ENCODE measurements at regions not wholly inside any gene's neighbourhood (a gene's known extent, or its start where the extent isn't known, plus 50 kb on each side); places are given as distances from the start of the nearest gene placed in this dataset.

DNA sequence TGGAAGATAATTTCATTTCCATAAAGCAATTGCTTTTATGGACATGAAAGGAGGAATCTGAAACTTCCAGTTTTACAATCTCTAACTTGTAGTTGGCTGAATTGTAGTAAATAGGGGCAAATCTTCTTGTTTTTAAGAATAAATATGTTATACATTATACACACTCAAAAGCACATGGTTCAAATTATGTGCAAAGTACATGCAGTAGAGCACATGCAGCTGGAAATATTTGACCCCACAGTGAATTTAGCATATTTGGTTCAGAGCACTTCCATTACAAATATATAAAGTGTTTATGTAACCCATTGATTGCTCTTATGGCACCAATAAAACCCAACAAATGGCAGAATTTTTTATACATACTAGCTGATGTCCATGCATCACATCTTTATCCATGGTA, 180.5 kb downstream of the IRS2 start:
- no peak overlapping the region for H3K9ac ChIP-seq (ENCODE audit: low read length)
- ChIA-PET POLR2A (no interaction called here), RAD21 (ENCODE audit: low non-redundant PET in 1 of 2, low total read pairs in 2 of 2, uncharacterized antibody in 2 of 2, unreplicated experiment in 2 of 2) (no interaction called here), CTCF (no interaction called here)
- no peak overlapping the region for H3K27ac ChIP-seq (ENCODE audit: low read depth, low read length)
- intact Hi-C loops (cut with micrococcal nuclease) = no loop called here
- H3K79me2 ChIP-seq (ENCODE audit: insufficient read depth, low read length) = no peaks in the 10 kb centered on the region
- no peak overlapping the region for H3K4me2 ChIP-seq (ENCODE audit: low read length)
- DNase-seq (ENCODE audit: low read depth, low spot score) (no peak), ATAC-seq (no peak)
- H4K20me1 ChIP-seq (ENCODE audit: insufficient read depth) = no peaks in the 10 kb centered on the region
- BruUV-seq (replicated peaks) = no TSS peak
- H3K27me3 ChIP-seq (ENCODE audit: insufficient read depth, low read length) = no peaks in the 10 kb centered on the region
- no peaks in the 10 kb centered on the region for H3K36me3 ChIP-seq (ENCODE audit: control insufficient read depth in 1 of 2, insufficient read depth in 2 of 2, low read length in 2 of 2)
- no peaks in the 10 kb centered on the region for H3K9me2 ChIP-seq (ENCODE audit: insufficient read depth)
- H3K4me1 ChIP-seq (ENCODE audit: control insufficient read depth in 1 of 2, insufficient read depth in 2 of 2, low read length in 2 of 2) = no peaks in the 10 kb centered on the region
- H3K4me3 ChIP-seq (replicated peaks in 1 of 2; ENCODE audit: low read depth in 1 of 2, low read length in 2 of 2) = no peak overlapping the region
- no peak overlapping the region for H2AFZ ChIP-seq (ENCODE audit: low read depth, low read length, poor library complexity, severe bottlenecking)
- TF ChIP-seq FOSL1 (IDR thresholded peaks at IDR 0.05; ENCODE audit: low read depth) = no peak
- H3K9me3 ChIP-seq (ENCODE audit: control insufficient read depth in 1 of 2, insufficient read depth in 1 of 2, low read depth in 1 of 2, low read length in 2 of 2) = no peaks in the 10 kb centered on the region

- RAD21 ChIA-PET (ENCODE audit: low non-redundant PET in 1 of 2, low total read pairs in 2 of 2, uncharacterized antibody in 2 of 2, unreplicated experiment in 2 of 2) = no interaction called here
- Histone ChIP-seq H3K9me2 (ENCODE audit: insufficient read depth) (no peaks in the 10 kb centered on the region), H3K4me2 (ENCODE audit: low read length) (no peak overlapping the region), H3K27ac (ENCODE audit: low read depth, low read length) (no peak overlapping the region), H3K4me1 (ENCODE audit: control insufficient read depth in 1 of 2, insufficient read depth in 2 of 2, low read length in 2 of 2) (no peaks in the 10 kb centered on the region), H3K9ac (ENCODE audit: low read length) (no peak overlapping the region), H3K36me3 (ENCODE audit: control insufficient read depth in 1 of 2, insufficient read depth in 2 of 2, low read length in 2 of 2) (no peaks in the 10 kb centered on the region), H3K27me3 (ENCODE audit: insufficient read depth, low read length) (no peaks in the 10 kb centered on the region), H4K20me1 (ENCODE audit: insufficient read depth) (no peaks in the 10 kb centered on the region), H3K9me3 (ENCODE audit: control insufficient read depth in 1 of 2, insufficient read depth in 1 of 2, low read depth in 1 of 2, low read length in 2 of 2) (no peaks in the 10 kb centered on the region), H3K4me3 (replicated peaks in 1 of 2; ENCODE audit: low read depth in 1 of 2, low read length in 2 of 2) (no peak overlapping the region), H3K79me2 (ENCODE audit: insufficient read depth, low read length) (no peaks in the 10 kb centered on the region), H2AFZ (ENCODE audit: low read depth, low read length, poor library complexity, severe bottlenecking) (no peak overlapping the region)
- CTCF ChIA-PET = no interaction called here
- DNase-seq (ENCODE audit: low read depth, low spot score) (no peak), ATAC-seq (no peak)
- BruUV-seq (replicated peaks) = no TSS peak
- POLR2A ChIA-PET = no interaction called here
- TF ChIP-seq CBX3 (IDR thresholded peaks at IDR 0.05; ENCODE audit: low read depth) (no peak), REST (IDR thresholded peaks at IDR 0.05; ENCODE audit: low read depth) (no peak), SIN3A (IDR thresholded peaks at IDR 0.05; ENCODE audit: low read depth) (no peak), RAD21 (IDR thresholded peaks at IDR 0.05; ENCODE audit: low read depth) (no peak), ZFX (IDR thresholded peaks at IDR 0.05) (no peak), ELF1 (IDR thresholded peaks at IDR 0.05; ENCODE audit: borderline replicate concordance, low read depth) (no peak), CEBPB (IDR thresholded peaks at IDR 0.05; ENCODE audit: low read depth) (no peak), EZH2 (IDR thresholded peaks at IDR 0.05) (no peak), JUND (IDR thresholded peaks at IDR 0.05) (no peak)
- intact Hi-C loops (cut with micrococcal nuclease) = no loop called here
Measured at GRCh38 chr13:109604894-109605293, 181.5 kb downstream of the IRS2 start.

Data from HCT116 (cell line).